ENCODE measurements at regions not wholly inside any gene's neighbourhood (a gene's known extent, or its start where the extent isn't known, plus 50 kb on each side); places are given as distances from the start of the nearest gene placed in this dataset.

DNA sequence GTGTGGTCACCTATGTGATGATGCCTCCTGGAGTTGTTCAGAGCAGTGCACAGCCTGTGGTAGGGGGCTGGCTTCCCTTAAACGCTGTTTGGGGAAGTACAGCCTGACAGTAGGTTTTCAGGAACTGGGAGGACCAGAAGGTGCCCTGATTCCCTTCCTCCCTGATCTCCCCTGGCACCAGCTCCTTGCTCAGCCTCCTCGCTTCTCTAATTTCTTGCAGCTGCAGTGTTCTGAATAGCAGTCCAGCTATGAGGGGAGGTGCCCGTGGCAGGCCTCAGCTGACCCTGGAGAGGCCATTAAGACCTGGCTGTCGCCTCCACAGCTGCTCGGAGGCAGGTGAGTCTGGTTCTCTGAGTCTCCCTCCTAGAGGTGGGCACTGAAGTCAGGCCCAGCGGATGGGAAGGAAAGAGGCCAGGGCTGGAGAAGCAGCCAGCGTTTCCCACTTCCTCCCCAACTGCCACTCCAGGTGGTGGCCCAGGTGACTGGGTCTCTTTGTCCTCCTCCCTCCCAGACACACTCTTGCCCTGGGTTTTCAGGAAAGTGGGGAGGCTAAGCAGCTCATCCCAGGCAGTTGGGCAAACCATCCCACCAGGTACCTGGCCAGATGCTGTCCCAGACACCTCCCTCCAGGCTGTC lies 52.0 kb upstream of the RPL11 start:
- no peak for DNase-seq

DNA sequence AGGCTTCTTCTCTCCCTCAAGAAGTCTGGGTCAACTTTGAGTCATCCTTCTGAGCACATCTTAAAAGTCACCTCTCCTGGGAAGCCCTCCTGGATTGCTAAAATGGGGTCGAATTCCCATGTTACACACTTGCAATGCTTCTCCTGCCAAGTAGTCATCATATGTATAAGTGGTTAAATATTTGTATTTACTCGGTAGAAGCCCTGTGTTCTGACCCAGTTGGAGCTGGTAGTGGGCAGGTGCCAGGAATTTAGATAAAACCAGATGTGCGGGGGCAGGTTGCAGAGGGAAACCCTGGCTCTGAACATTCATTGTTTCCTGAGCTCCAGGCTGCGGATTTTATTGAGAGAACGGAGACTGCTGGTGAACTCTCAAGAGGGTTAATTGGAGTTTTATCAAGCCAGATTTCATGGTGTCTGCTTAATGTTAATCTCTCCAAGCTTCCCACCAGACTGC lies 52.8 kb upstream of the RPL11 start:
- no peak for DNase-seq

DNA sequence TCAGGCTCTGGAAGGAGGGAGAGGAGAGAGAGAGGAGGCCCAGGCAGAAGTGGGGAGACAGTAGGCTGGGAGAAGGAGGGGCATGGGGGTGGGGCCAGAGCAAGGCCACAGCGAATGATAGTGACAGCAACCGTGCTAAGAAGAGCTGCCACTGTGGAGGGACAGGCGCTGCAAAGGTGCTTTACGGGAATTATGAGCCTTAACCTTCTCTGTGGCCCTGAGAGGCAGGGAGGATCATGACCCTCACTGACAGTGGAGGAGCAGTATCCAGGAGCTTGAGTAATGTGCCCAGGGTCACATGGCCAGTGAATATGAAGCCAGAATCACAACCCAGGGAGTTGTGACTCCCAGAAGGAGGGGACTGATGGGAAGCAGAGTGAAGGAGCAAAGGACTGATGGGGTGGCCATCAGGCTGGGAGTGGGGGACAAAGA lies 53.4 kb upstream of the RPL11 start:
- no peak for DNase-seq

DNA sequence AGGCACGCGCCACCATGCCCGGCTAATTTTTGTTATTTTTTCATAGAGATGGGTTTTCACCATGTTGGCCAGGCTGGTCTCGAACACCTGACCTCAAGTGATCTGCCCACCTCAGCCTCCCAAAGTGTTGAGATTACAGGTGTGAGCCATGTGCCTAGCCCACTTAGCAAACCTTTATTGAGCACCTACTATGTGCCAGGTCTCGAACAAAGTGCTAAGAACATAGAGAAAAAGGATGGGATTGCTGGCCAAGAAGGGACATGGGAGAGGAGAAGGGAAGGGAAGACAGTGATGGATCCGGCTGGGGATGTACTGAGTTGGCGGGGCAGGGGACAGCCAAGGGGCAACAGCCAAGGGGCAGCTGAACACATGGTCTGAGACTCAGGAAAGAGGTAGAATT lies 55.6 kb upstream of the RPL11 start:
- no peak for DNase-seq

DNA sequence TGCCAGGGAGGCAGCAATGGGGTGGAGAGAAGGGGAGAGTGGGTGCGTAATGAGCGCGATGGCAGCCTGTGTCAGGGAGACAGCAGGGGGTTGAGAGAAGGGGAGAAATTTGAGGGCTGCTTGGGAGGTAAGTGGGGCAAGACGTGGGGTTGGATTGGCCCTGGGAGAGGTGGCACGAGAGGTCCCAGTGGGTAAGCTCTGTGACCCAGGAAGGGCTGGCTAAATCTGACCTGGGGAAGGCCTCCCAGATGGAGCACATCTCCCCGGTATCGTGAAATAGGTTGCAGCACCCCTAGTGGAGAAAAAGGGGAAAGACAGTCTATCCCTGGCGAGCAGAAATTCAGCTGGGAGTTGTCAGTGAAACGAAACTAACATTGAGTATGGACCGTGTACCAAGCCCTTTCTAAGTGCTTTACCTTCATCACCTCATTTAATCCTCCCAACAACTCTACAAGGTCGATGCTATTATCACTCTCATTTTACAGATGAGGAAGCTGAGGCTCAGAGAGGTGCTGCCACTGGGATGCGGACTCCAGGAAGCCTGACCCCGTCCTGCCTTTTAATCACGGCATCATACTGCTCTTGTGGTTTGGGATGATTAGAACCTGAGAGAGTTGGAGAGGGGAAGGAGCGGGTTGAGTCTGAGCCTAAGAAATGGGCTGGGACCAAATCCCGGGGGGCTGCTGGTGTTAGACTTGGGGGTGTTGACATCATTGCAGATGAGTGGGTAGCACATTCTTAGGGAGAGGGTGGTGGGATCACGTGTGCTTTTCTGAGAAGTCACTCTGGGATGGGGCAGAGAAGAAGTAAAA lies 56.6 kb upstream of the RPL11 start:
- DNase-seq, result peak; percentile 70

DNA sequence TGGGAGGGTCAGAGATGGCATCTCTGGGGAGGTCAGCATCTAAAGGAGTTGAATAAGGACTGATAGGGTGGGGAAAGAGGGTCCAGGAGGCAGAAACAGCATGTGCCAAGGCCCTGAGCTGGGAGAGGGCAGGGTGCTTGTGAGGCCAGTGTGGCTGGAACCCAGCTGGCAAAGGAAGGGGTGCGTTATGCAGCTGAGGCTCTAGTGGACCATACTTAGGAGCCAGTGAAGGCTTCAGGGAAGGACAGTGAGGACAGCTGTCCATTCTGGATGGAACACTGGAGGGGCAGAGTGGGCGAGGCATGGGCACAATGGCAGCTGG lies 57.1 kb upstream of the RPL11 start:
- no peak for DNase-seq

DNA sequence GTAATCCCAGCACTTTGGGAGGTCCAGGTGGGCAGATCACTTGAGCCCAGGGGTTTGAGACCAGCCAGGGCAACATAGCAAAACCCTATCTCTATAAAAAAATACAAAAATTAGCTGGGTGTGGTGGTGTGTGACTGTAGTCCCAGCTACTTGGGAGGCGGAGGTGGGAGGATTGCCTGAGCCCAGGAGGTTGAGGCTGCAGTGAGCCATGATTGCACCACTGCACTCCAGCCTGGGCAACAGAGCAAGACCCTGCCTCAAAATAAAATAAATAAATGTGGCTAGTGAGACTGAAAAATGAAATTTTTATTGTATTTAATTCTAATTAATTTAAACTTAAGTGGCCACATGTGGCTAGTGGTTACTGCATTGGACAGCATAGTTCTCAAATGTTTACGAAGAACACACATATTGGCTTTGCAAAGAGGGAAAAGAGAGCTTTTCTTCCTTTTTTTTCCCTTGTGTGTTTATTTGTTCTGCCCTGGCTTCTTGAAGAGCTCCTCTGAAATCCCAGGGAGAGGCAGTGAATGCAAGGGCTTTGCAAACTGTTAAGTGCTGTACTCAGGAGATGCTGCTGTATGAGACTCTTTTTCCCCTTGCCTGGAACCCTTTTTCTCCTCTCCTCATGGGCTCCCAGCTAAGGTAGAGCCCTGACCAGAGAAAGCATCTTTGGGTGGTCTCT lies 59.0 kb upstream of the RPL11 start:
- no peak for DNase-seq

DNA sequence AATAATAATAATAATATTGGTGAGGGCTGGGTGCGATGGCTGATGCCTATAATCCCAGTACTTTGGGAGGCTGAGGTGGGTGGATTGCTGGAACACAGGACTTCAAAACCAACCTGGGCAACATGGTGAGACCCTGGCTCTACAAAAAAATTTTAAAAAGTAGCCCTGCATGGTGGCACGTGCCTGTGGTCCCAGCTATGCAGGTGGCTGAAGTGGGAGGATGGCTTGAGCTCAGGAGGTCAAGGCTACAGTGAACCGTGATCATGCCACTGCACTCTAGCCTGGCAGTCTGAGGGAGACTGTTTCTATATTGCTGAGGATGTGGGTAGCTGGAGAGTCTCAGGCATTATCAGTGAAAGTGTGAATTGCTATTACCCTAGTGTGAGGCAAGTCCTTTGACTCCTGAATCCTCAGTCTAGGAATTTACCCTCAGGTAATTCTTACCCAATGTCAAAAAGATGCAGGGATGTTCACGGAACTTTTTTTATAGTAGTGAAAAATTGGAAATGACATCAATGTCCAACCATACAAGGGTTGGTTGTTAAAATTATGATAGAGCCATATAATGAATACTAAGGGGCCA lies 61.8 kb upstream of the RPL11 start:
- DNase-seq, result no peak

DNA sequence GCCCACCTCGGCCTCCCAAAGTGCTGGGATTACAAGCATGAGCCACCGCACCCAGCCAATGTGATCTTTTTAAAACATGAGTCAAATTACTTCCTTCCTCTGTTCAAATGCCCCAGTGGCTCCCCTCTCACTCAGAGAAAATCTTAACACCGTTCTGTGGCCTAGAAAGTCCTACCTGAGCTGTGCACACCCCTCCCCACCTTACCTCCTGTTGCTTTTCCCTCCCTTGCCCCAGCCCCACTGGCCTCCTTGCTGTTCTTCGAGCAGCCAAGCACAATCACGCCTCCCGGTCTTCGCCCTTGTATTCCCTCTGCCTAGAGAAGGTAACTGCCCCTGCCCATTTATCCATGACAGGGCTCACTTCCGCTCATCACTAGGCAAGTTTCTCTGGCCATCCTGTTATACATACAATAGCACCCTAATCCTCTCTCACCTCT lies 62.6 kb upstream of the RPL11 start:
- DNase-seq, result no peak

DNA sequence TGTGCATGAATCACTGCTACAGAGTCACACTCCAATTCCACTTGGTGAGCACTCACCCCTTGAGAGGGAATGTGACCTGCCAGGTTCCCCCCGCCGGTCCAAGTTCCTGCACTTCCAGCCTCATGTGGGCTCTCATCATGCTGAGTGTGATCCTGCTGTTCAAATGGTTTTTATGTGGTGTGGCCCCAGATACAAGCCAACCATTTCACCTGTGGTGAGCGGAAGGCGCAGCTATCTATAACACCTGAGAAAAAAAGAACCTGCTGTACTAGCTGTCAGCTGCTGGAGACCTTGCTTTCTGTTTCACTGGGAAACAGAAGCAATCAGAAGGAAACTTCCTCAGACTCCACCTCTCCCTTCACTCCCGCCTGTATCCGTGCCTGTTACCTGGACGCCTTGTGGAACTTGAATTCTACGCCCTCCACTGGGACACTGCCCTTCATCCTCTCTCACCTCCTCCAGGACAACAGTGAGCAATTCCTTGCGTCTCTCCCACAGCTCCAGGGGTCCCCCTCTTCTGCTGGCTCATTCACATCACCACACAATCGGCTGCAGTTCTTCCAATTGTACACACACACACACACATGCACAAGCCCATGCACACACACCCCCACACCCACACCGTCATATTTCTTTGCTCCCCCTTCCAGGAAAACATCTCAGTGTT lies 64.4 kb upstream of the RPL11 start:
- no peak for DNase-seq

DNA sequence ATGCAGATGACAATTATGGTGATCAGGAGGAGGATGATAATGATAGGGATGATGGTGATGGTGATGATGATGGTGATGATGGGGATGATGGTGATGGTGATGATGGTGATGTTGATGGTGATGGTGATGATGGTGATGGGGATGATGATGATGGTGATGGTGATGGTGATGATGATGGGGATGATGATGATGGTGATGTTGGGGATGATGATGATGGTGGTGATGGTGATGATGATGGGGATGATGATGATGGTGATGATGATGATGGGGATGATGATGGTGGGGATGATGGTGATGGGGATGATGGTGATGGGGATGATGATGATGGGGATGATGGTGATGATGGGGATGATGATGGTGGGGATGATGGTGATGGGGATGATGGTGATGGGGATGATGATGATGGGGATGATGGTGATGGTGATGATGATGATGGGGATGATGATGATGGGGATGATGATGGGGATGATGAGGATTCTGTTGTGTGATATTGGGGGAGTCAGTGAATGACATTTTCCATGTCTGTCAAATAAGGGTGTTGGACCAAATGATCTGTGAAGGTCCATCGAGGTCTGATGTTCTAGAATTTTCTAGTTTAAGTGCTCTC lies 65.6 kb upstream of the RPL11 start:
- no peak for DNase-seq

DNA sequence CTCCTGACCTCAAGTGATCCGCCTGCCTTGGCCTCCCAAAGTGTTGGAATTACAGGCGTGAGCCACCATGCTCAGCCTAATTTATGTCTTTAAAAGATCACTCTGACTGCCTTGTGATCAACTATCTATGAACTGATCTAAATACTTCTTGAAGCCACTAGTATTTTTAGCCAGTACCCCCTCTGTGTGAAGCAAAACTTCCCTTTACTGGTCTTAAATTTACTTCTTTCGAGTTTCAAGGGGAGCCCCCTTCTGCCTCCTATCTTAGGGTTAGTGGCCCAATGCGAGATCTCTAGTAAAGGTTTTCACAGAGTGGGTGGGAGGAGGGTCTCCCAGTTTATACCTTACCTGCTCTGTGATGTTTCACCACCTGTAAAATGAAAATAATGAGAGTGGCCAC lies 66.1 kb upstream of the RPL11 start:
- no peak for DNase-seq

DNA sequence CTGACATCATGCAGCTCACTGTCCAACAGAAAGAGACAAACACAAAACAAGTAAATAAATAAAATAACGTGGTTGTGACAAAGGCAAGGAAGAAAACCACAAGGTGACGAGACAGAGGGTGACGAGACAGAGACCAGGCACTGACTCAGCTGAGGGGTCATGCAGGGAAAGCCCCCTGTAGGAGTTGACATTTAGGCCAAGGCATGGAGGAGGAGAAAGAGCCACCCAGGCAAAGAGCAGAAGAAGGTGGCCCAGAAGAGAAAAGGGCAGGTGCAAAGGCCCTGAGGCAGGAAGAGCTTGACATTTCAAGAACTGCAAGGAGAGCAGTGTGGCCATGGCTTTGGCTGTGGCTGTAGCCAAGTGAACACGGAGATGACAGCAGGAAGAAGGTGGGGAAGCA lies 65.1 kb upstream of the ID3 start:
- peak; percentile 75 for DNase-seq

DNA sequence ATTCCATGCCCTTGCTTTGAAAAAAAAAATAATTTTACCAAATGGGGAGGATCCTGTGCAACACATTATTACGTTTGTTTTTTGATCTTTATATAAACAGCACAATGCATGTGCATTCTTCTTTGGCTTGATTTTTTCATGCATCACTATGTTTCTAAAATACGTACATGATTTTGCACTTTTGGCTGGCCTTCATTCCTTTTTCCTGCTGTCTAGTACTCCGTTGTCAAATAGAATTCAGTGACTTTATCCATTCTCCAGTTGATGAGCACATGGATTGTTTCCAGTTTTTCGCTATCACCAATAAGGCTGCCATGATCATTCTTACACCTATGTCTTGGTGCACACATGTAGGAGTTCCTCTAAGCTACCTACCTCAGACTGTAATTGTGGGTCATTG lies 63.0 kb upstream of the ID3 start:
- no peak for DNase-seq

DNA sequence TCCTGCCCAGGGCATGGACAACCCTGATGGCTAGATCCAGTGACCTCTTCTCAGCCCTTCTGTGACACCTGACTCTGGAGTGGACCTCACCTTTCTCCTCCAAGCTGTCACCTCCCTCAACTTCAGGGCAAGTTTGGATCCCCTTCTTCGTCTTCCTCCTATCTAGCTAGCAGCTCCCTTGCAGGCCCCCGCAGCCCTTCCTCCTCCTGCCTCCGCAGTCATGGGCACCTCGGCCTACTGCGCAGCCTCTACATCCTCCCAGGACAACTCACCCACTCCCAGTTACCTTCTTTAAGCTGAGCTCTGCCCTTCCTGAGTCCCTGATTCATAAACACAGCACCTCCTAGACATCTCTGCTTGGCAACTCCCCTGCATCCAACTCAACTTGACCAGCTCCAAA lies 61.3 kb upstream of the ID3 start:
- no peak for DNase-seq

DNA sequence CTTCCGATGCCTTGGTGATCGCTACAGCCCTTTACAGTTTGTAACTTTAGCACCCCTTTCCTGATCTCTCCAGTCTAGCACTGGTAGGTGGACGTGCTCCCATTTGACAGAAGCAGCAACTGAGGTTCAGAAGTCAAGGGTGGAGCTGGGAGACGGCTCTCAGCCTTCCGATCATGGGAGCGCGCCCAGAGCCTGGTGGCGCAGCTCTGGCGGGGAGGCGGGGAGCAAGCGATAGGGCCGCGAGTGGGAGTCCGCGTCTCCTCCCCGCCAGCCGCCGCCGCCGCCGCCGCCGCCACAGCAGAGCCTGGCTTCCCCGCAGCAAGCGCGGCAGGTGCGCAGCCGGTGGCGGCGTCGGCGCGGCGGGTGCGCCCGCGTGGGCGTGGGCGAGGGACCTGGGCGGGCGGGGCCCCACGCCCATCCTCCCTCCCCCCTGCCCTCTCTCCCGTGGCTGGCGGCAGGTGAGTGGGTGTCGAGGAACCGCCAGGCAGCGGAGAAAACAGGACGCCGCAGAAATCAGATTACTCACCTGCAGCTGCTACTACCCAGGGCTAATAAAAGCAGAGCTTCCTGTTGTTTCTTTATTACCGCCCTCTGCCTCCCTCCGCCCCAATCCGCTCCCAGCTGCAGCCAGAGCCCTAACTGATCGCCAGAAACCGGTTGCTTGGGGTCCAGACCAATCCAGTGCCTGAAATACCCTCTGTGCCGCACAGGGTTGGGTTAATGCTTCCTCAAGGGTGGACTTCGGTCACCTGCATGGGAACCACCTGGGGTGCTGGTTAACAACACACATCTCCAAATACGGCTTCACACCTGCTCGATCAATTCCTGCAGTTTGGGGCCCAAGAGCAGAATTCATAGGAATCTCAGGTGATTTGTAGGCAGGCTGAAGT lies 60.2 kb upstream of the ID3 start:
- peak; percentile 82 for DNase-seq

DNA sequence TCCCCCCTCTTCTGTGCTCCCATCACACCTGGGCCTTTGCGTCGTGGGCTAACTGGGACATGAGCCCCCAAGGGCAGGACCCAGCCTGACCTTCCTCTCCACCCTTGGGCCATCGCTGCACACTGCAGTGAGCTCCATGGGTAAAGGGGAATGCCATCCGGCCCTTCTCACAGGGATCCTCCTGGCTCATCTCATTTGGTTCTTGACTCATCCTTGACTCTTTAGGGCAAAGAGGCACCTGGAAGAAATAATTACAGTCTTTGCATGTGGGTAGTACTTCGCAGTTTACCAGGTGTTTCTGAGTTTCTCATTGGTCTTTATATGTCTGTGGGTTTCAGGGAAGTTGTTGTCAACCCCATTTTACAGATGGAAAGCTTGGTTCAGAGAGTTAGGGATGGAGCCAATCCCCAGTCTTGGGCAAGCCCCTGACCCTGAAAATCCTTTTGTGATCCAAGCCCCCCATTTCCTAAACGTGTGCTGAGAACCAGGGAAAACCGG lies 59.3 kb upstream of the ID3 start:
- DNase-seq, result no peak

DNA sequence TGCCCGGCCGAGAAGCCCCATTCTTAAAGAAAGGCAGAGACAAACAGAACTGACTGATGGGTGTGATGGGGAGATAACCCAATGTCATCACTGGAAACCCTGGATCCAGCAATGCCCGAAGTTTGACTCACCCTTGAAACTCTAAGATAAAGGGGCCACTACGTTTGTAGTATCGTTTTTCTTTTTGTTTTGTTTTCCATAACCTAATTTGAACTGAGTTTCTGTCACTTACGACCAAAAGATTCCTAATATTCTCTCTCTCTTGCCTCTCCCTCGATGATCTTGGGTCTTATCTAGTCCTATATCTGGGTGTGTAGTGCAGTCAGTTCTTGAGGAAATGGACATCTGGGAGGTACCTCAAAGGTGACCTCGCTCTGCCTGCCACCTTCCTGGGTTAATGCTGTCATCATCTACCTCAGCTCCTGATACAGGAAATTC lies 57.8 kb upstream of the ID3 start:
- DNase-seq, result peak; percentile 60

DNA sequence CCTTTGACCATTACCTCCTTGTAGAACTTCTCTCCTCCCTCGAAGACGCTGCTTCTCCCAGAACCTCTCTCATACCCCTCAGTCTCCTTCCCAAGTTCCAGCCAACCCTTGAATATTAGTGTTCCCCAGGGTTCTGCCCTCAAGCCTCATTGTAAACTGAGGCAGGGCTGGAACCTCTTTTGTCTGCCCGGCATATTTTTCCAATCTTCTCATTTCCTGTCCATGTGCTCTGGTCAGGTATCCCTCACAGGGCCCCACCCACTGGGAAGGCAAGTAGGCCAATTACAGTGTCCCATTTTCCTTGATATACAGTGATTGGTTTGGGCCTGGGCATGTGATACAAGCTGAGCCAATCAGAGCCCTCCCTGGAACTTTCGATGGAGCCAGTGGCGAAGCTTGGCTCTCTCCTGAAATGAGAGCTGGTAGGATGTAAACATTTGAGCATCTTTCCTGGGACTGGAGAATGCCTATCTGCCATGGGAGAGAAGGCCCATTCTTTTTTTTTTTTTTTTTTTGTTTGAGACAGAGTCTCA lies 57.1 kb upstream of the ID3 start:
- no peak for DNase-seq

DNA sequence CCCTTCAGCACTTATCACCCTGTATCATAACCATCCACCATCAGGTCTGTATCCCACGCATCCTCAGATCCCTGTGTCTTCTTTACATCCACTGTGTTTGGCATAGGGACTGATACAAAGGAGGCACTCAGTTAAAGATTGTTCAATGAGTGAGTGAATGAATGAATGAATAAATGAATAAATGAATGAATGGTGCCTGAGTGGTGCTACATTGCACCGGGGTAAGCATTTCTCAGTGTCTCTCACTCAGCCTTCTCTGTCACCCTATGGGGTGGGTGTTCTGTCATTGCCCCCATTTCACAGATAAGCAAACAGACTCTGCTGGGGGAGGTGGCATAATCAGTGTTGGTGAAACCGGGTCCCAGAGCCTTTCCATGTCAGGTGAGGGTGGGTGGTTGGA lies 56.6 kb upstream of the ID3 start:
- DNase-seq, result no peak

DNA sequence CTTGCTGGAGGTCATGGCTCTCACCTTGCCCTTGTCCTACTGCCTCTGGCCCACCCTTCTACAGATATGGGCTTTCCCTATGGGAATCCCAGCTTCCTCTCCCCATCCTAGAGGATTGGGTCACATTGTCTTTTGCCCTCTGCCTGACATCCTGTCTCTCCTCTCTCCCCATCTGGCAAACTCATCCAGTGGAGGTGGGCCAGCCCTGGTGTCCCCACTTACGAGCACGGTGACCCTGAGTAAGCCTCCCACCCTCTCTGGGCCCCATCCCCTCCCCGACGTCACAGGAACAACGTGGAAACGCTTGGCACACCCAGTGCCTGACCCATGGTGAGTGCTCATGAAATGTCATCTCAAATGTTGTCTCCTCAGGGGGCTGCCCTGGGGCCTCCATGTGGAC lies 56.1 kb upstream of the ID3 start:
- DNase-seq, result no peak

Data from activated CD4-positive, alpha-beta T cell treated with anti-CD3 and anti-CD28 coated beads for 48 hours (primary cell).